ENCODE measurements at regions not wholly inside any gene's neighbourhood (a gene's known extent, or its start where the extent isn't known, plus 50 kb on each side); places are given as distances from the start of the nearest gene placed in this dataset.

DNA sequence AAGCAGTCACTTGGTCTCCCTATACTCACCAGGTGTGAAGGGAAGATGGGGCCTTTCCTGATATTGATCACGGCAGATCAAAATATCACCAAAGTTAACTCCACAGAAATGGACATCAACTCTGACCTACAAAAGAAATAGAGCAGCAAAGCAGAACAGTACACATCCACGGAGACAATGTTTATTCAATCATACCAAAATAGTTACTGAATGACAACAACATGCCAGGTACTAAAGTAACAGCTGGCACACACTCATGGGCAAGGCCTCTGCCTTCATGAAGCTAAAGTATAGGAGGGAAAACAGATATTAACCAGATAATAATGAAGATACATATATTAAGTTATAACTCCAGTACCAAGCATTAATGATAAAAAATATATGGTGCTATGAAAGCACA is 59.2 kb upstream of the RASAL2 start:
- no peak for TF ChIP-seq EP300 (IDR thresholded peaks at IDR 0.05; ENCODE audit: borderline replicate concordance in 1 of 2, low read depth in 1 of 2, low read length in 1 of 2)
- no peak for TF ChIP-seq TAF1 (IDR thresholded peaks at IDR 0.05; ENCODE audit: borderline replicate concordance, low read depth, low read length)
- TF ChIP-seq, protein P1, sequence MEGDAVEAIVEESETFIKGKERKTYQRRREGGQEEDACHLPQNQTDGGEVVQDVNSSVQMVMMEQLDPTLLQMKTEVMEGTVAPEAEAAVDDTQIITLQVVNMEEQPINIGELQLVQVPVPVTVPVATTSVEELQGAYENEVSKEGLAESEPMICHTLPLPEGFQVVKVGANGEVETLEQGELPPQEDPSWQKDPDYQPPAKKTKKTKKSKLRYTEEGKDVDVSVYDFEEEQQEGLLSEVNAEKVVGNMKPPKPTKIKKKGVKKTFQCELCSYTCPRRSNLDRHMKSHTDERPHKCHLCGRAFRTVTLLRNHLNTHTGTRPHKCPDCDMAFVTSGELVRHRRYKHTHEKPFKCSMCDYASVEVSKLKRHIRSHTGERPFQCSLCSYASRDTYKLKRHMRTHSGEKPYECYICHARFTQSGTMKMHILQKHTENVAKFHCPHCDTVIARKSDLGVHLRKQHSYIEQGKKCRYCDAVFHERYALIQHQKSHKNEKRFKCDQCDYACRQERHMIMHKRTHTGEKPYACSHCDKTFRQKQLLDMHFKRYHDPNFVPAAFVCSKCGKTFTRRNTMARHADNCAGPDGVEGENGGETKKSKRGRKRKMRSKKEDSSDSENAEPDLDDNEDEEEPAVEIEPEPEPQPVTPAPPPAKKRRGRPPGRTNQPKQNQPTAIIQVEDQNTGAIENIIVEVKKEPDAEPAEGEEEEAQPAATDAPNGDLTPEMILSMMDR (IDR thresholded peaks at IDR 0.05) = no peak
- no peak for TF ChIP-seq JUND (IDR thresholded peaks at IDR 0.05)
- TF ChIP-seq EZH2phosphoT487 (IDR thresholded peaks at IDR 0.05; ENCODE audit: borderline replicate concordance, low read depth) = no peak
- TF ChIP-seq RAD21 (IDR thresholded peaks at IDR 0.05; ENCODE audit: low read length) = no peak
- no peak for TF ChIP-seq ZBTB33 (IDR thresholded peaks at IDR 0.05; ENCODE audit: borderline replicate concordance, low read depth)
- no peak for TF ChIP-seq FOXJ3 (CRISPR knock-in tag; IDR thresholded peaks at IDR 0.05)
